Keratinocyte (primary cell): ENCODE measurements at regions not wholly inside any gene's neighbourhood (a gene's known extent, or its start where the extent isn't known, plus 50 kb on each side); places are given as distances from the start of the nearest gene placed in this dataset.

Source experiments
- DNase-seq: peaks from one replicate; pipeline ENCODE4 v3.0.0-alpha.2; 2011; ENCODE audit warnings: low read depth, missing footprints, low spot score
- FAIRE-seq: peaks from 2 replicates; lab custom pipeline; 2011; peaks lifted over from hg19 to GRCh38; lab: Jason Lieb, UNC
- H2AFZ ChIP-seq: 2 replicates; pipeline ENCODE4 v1.6.0; 2012; ENCODE audit warnings: low read length, control low read depth, inconsistent platforms; ENCODE audit not compliant: control insufficient read depth
- H3K27ac ChIP-seq: 2 replicates; pipeline ENCODE4 v1.5.1; 2011; ENCODE audit warnings: low read length; ENCODE audit not compliant: control insufficient read depth, insufficient read depth
- H3K27me3 ChIP-seq: 3 replicates; pipeline ENCODE4 v1.6.0; 2011; ENCODE audit warnings: low read length; ENCODE audit not compliant: control insufficient read depth, insufficient read depth; ENCODE audit errors: extremely low read depth
- H3K36me3 ChIP-seq, 2 experiments: 2 replicates in 1 of 2; 3 replicates in 1 of 2; pipeline ENCODE4 v1.5.1; 2011; ENCODE audit warnings: low read length in 2 of 2, mild to moderate bottlenecking in 1 of 2; ENCODE audit not compliant: control insufficient read depth in 2 of 2, insufficient read depth in 2 of 2; ENCODE audit errors: extremely low read depth in 1 of 2
- H3K4me1 ChIP-seq: 3 replicates; pipeline ENCODE4 v1.5.1; 2011; ENCODE audit warnings: low read length; ENCODE audit not compliant: control insufficient read depth, insufficient read depth; ENCODE audit errors: extremely low read depth
- H3K4me2 ChIP-seq: 3 replicates; pipeline ENCODE4 v1.6.0; 2011; ENCODE audit warnings: low read depth, low read length; ENCODE audit not compliant: control insufficient read depth, insufficient read depth; ENCODE audit errors: extremely low read depth
- H3K4me3 ChIP-seq, 3 experiments: fragments of 200-600 bp in 1 of 3; sonication (generic) in 1 of 3; 2 replicates in 2 of 3; 3 replicates in 1 of 3; pipeline ENCODE4 v1.5.1; 2011 to 2016; ENCODE audit warnings: low read length in 3 of 3, mild to moderate bottlenecking in 3 of 3, control low read depth in 2 of 3, inconsistent platforms in 1 of 3, low read depth in 1 of 3, mixed read lengths in 1 of 3, mixed run types in 1 of 3, moderate library complexity in 1 of 3; ENCODE audit not compliant: control insufficient read depth in 2 of 3, insufficient read depth in 2 of 3; ENCODE audit errors: extremely low read depth in 1 of 3
- H3K79me2 ChIP-seq: 2 replicates; pipeline ENCODE4 v1.6.0; 2012; ENCODE audit warnings: low read length; ENCODE audit not compliant: control insufficient read depth, insufficient read depth
- H3K9ac ChIP-seq: 3 replicates; pipeline ENCODE4 v1.6.0; 2011; ENCODE audit warnings: low read length; ENCODE audit not compliant: control insufficient read depth, insufficient read depth; ENCODE audit errors: extremely low read depth
- H3K9me1 ChIP-seq: 3 replicates; pipeline ENCODE4 v1.6.0; 2011; ENCODE audit warnings: low read length; ENCODE audit not compliant: control insufficient read depth, insufficient read depth; ENCODE audit errors: extremely low read depth
- H3K9me3 ChIP-seq: 2 replicates; pipeline ENCODE4 v1.5.1; 2012; ENCODE audit warnings: low read depth, low read length; ENCODE audit not compliant: control insufficient read depth
- H4K20me1 ChIP-seq: 3 replicates; pipeline ENCODE4 v1.6.0; 2011; ENCODE audit warnings: low read length; ENCODE audit not compliant: control insufficient read depth, insufficient read depth; ENCODE audit errors: extremely low read depth
- EZH2 ChIP-seq: IDR thresholded peaks from one replicate; pipeline ENCODE4 v1.6.1; 2012; ENCODE audit warnings: inconsistent platforms, mild to moderate bottlenecking, low read length, moderate library complexity
- dilution Hi-C: fragments of 300-500 bp; cut with MboI; formaldehyde crosslinking; loops from one replicate; pipeline ENCODE4 v1.7.0; 2020; ENCODE audit warnings: low sequenced_read_pairs; ENCODE audit not compliant: extremely low pct_ligation_motif_present
- TF ChIP-seq, protein P1 (sequence below), 3 experiments: IDR thresholded peaks in 1 of 3; conservative IDR thresholded peaks in 1 of 3; optimal IDR thresholded peaks in 1 of 3; 2 replicates in 2 of 3; 3 replicates in 1 of 3; pipeline versions ENCODE3 to v1.5.1; 2011; ENCODE audit warnings: low read length in 3 of 3, mild to moderate bottlenecking in 3 of 3, moderate library complexity in 2 of 3, control low read depth in 1 of 3, inconsistent platforms in 1 of 3; ENCODE audit not compliant: insufficient read depth in 2 of 3; ENCODE audit errors: extremely low read depth in 1 of 3

DNA sequence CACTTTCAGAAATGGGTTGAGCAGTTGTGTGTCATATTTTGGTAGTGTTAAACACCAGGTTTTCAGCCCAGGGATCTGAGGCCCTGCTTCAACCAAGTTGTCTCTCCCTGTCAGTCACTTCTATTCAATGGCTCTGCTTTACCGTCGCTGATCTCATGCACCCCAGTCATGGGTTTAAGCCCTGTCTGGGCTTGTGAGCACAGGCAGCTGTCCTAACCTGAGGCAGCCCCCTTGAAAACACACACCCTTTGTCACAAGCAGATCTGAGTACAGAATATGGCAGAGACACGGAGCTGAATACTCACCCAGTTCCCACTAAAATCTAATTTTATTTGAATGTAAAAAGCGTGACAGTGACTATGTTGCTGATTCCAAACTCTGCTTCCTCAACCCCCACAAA lies 110.6 kb upstream of the GLI3 start:
- FAIRE-seq (peak; percentile 49), DNase-seq (no peak)
- Histone ChIP-seq H3K4me1 (peaks cover 7% of the 10 kb centered on the region), H3K4me2 (peak overlapping the region; percentile 6), H3K27ac (no peak overlapping the region), H3K9ac (no peak overlapping the region), H4K20me1 (no peaks in the 10 kb centered on the region), H3K9me3 (no peaks in the 10 kb centered on the region), H3K27me3 (no peaks in the 10 kb centered on the region), H3K9me1 (no peaks in the 10 kb centered on the region), H3K36me3 (no peaks in the 10 kb centered on the region), H3K4me3 (no peak overlapping the region), H3K79me2 (no peaks in the 10 kb centered on the region), H2AFZ (peak overlapping the region; percentile 75)
- TF ChIP-seq, protein P1, sequence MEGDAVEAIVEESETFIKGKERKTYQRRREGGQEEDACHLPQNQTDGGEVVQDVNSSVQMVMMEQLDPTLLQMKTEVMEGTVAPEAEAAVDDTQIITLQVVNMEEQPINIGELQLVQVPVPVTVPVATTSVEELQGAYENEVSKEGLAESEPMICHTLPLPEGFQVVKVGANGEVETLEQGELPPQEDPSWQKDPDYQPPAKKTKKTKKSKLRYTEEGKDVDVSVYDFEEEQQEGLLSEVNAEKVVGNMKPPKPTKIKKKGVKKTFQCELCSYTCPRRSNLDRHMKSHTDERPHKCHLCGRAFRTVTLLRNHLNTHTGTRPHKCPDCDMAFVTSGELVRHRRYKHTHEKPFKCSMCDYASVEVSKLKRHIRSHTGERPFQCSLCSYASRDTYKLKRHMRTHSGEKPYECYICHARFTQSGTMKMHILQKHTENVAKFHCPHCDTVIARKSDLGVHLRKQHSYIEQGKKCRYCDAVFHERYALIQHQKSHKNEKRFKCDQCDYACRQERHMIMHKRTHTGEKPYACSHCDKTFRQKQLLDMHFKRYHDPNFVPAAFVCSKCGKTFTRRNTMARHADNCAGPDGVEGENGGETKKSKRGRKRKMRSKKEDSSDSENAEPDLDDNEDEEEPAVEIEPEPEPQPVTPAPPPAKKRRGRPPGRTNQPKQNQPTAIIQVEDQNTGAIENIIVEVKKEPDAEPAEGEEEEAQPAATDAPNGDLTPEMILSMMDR (optimal IDR thresholded peaks at IDR 0.05 in 1 of 3, IDR thresholded peaks at IDR 0.05 in 1 of 3, conservative IDR thresholded peaks at IDR 0.05 in 1 of 3; ENCODE audit: extremely low read depth in 1 of 3, insufficient read depth in 2 of 3, low read length in 3 of 3): no peak
- no peak for TF ChIP-seq EZH2
- dilution Hi-C loops: no loop called here

DNA sequence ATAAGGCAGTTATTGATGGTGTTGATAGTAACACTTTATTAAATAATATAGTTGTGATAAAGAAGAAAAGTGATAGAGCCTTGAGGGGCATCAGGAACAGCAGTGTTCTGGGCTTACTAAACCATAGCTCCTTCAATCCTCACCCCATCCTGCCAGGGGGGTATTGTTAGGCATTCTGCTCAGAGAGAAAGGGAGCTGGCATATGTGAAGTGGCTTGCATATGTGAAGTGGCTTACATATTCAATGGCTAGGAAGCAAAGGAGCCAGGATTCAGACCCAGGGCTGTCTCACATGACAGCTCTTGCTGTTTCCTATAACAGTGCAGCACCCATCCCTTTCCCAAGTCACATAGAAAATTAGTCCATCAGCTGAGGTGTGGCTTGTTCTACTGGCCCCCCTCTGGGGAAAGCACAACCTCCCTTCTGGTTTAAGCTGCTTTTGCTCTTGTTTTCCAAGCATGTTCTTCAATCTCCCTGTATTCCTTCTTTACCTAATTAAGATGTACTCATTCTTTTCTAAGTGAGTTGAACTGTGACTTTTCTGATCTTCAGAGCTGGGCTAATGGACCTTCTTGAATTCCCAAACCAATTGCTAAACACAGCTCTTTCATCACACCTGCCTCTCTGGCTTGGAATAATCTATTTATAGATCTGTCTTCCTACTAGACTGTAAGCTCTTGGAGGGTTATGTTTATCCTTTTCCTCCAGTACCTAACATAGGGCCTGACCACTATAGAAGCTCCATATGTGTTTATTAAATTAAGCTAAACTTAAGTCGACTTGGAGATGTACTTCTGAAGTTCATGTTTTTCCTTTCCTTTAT lies 108.7 kb upstream of the GLI3 start:
- no peak overlapping the region for H2AFZ ChIP-seq
- no peak overlapping the region for H3K4me3 ChIP-seq
- H3K27ac ChIP-seq: no peak overlapping the region
- H3K4me1 ChIP-seq: peaks cover 7% of the 10 kb centered on the region
- FAIRE-seq (no peak), DNase-seq (no peak)
- no peaks in the 10 kb centered on the region for H3K27me3 ChIP-seq
- H3K9ac ChIP-seq: no peak overlapping the region
- dilution Hi-C loops: no loop called here
- H3K4me2 ChIP-seq: no peak overlapping the region
- H3K9me1 ChIP-seq: no peaks in the 10 kb centered on the region
- TF ChIP-seq EZH2: no peak
- TF ChIP-seq, protein P1 (optimal IDR thresholded peaks at IDR 0.05 in 1 of 3, IDR thresholded peaks at IDR 0.05 in 1 of 3, conservative IDR thresholded peaks at IDR 0.05 in 1 of 3; ENCODE audit: extremely low read depth in 1 of 3, insufficient read depth in 2 of 3, low read length in 3 of 3): no peak
- no peaks in the 10 kb centered on the region for H3K79me2 ChIP-seq
- H4K20me1 ChIP-seq: no peaks in the 10 kb centered on the region
- H3K9me3 ChIP-seq: no peaks in the 10 kb centered on the region
- no peaks in the 10 kb centered on the region for H3K36me3 ChIP-seq
